IMR-90 (cell line): ENCODE measurements at regions not wholly inside any gene's neighbourhood (a gene's known extent, or its start where the extent isn't known, plus 50 kb on each side); places are given as distances from the start of the nearest gene placed in this dataset.
A peak's percentile ranks its signal among the peaks of the same experiment; 100 is the strongest.

Experiments
- ATAC-seq: fragments of 200-7000 bp; cut with Tn5 transposase; 2 replicates; pipeline ENCODE4 v1.9.1; 2020; ENCODE audit warnings: low read depth, mild to moderate bottlenecking, moderate library complexity
- BruUV-seq: library from RNA; stranded (reverse); fragments of 400-500 nt; replicated peaks from 2 replicates; lab custom pipeline; 2021; lab: Mats Ljungman, UMichigan
- CTCF ChIA-PET: fragments of 300-600 bp; formaldehyde crosslinking; extraction: SDS; loops from one replicate; lab custom pipeline; 2021; ENCODE audit warnings: antibody characterized with exemption; lab: Yijun Ruan, JAX
- POLR2A ChIA-PET: fragments of 300-600 bp; sonication (Branson Sonifier 250); formaldehyde crosslinking; loops from one replicate; lab custom pipeline; 2022; ENCODE audit warnings: antibody characterized with exemption; ENCODE audit not compliant: unreplicated experiment; lab: Charles Lee
- DNase-seq: peaks from one replicate; pipeline ENCODE4 v3.0.0; 2013
- H2AFZ ChIP-seq: replicated peaks from 2 replicates; pipeline ENCODE3; 2013; ENCODE audit warnings: low read length, mild to moderate bottlenecking; ENCODE audit not compliant: poor library complexity
- H2AK5ac ChIP-seq: 2 replicates; pipeline ENCODE4 v1.6.1; 2013; ENCODE audit warnings: low read depth, low read length, inconsistent platforms
- H2AK9ac ChIP-seq: replicated peaks from 2 replicates; pipeline ENCODE3; 2013; ENCODE audit warnings: mild to moderate bottlenecking, low read depth, low read length, moderate library complexity; ENCODE audit not compliant: poor library complexity
- H2BK120ac ChIP-seq: 2 replicates; pipeline ENCODE4 v1.6.1; 2013; ENCODE audit warnings: low read depth, low read length, inconsistent platforms
- H2BK15ac ChIP-seq: 3 replicates; pipeline ENCODE4 v1.6.1; 2013; ENCODE audit warnings: low read depth, low read length, inconsistent platforms
- H2BK20ac ChIP-seq: 2 replicates; pipeline ENCODE4 v1.6.1; 2013; ENCODE audit warnings: low read depth, mild to moderate bottlenecking, inconsistent platforms, low read length, moderate library complexity
- H2BK5ac ChIP-seq: 2 replicates; pipeline ENCODE4 v1.6.1; 2013; ENCODE audit warnings: mild to moderate bottlenecking, low read depth, low read length, inconsistent platforms; ENCODE audit not compliant: poor library complexity, severe bottlenecking
- H3K14ac ChIP-seq: replicated peaks from 2 replicates; pipeline ENCODE4 v1.6.1; 2013; ENCODE audit warnings: low read depth, low read length, inconsistent platforms
- H3K18ac ChIP-seq: 2 replicates; pipeline ENCODE4 v1.6.1; 2013; ENCODE audit warnings: low read depth, low read length, control low read depth
- H3K23ac ChIP-seq: 2 replicates; pipeline ENCODE4 v1.6.1; 2013; ENCODE audit warnings: low read depth, low read length, inconsistent platforms
- H3K27ac ChIP-seq: 2 replicates; pipeline ENCODE4 v1.5.1; 2013; ENCODE audit warnings: mild to moderate bottlenecking, control low read depth, low read length; ENCODE audit not compliant: insufficient read depth
- H3K27me3 ChIP-seq: 2 replicates; pipeline ENCODE4 v1.6.1; 2013; ENCODE audit warnings: low read length; ENCODE audit not compliant: control insufficient read depth, insufficient read depth
- H3K36me3 ChIP-seq: 2 replicates; pipeline ENCODE4 v1.6.1; 2013; ENCODE audit warnings: low read length, mixed read lengths; ENCODE audit not compliant: control insufficient read depth, insufficient read depth
- H3K4ac ChIP-seq: 2 replicates; pipeline ENCODE4 v1.6.1; 2013; ENCODE audit warnings: low read depth, low read length, inconsistent platforms
- H3K4me1 ChIP-seq: 2 replicates; pipeline ENCODE4 v1.6.1; 2013; ENCODE audit warnings: low read length, mixed read lengths; ENCODE audit not compliant: control insufficient read depth, insufficient read depth
- H3K4me2 ChIP-seq: 2 replicates; pipeline ENCODE4 v1.6.1; 2013; ENCODE audit warnings: low read depth, mild to moderate bottlenecking, control low read depth, low read length, moderate library complexity
- H3K4me3 ChIP-seq: 2 replicates; pipeline ENCODE4 v1.5.1; 2013; ENCODE audit warnings: low read depth, mild to moderate bottlenecking, control low read depth, low read length, moderate library complexity; ENCODE audit not compliant: insufficient read depth
- H3K56ac ChIP-seq: 2 replicates; pipeline ENCODE4 v1.6.1; 2013; ENCODE audit warnings: low read length, inconsistent platforms; ENCODE audit not compliant: insufficient read depth; ENCODE audit errors: extremely low read depth
- H3K79me1 ChIP-seq, 2 experiments: 2 replicates each; pipeline ENCODE4 v1.6.1; 2013; ENCODE audit warnings: low read length in 2 of 2, inconsistent platforms in 1 of 2, low read depth in 1 of 2
- H3K9ac ChIP-seq: 2 replicates; pipeline ENCODE4 v1.6.1; 2013; ENCODE audit warnings: low read depth, low read length, control low read depth
- H3K9me1 ChIP-seq: 2 replicates; pipeline ENCODE4 v1.6.1; 2013; ENCODE audit warnings: low read length, inconsistent platforms; ENCODE audit not compliant: insufficient read depth
- H3K9me3 ChIP-seq: 2 replicates; pipeline ENCODE4 v1.6.1; 2013; ENCODE audit warnings: low read length; ENCODE audit not compliant: control insufficient read depth, insufficient read depth
- H4K20me1 ChIP-seq: 2 replicates; pipeline ENCODE4 v1.6.1; 2013; ENCODE audit warnings: low read length, inconsistent platforms; ENCODE audit not compliant: insufficient read depth
- H4K5ac ChIP-seq: 2 replicates; pipeline ENCODE4 v1.6.1; 2013; ENCODE audit warnings: mild to moderate bottlenecking, low read depth, low read length, control low read depth
- H4K8ac ChIP-seq, 2 experiments: 2 replicates each; pipeline ENCODE4 v1.6.1; 2013; ENCODE audit warnings: low read depth in 2 of 2, low read length in 2 of 2, control low read depth in 1 of 2, inconsistent platforms in 1 of 2
- H4K91ac ChIP-seq: 2 replicates; pipeline ENCODE4 v1.6.1; 2013; ENCODE audit warnings: low read depth, low read length, inconsistent platforms; ENCODE audit not compliant: insufficient read depth
- BHLHE40 ChIP-seq: fragments of 150-350 bp; IDR thresholded peaks from 2 replicates; pipeline ENCODE4 v1.6.1; 2016; ENCODE audit warnings: mild to moderate bottlenecking, low read depth, low read length
- CEBPB ChIP-seq: IDR thresholded peaks from 2 replicates; pipeline ENCODE4 v1.6.1; 2012; ENCODE audit warnings: low read depth, low read length, improper control_type of control experiment
- CHD1 ChIP-seq: IDR thresholded peaks from 2 replicates; pipeline ENCODE4 v1.6.1; 2012; ENCODE audit warnings: low read depth, low read length, improper control_type of control experiment
- FOS ChIP-seq: fragments of 150-350 bp; IDR thresholded peaks from 2 replicates; pipeline ENCODE4 v1.6.1; 2016; ENCODE audit warnings: low read depth, low read length
- MAFK ChIP-seq: IDR thresholded peaks from 2 replicates; pipeline ENCODE4 v1.6.1; 2012; ENCODE audit warnings: low read depth, low read length, improper control_type of control experiment
- MAZ ChIP-seq: IDR thresholded peaks from 2 replicates; pipeline ENCODE4 v1.6.1; 2012; ENCODE audit warnings: low read depth, mild to moderate bottlenecking, low read length, improper control_type of control experiment, moderate library complexity, borderline replicate concordance
- MXI1 ChIP-seq: IDR thresholded peaks from 2 replicates; pipeline ENCODE4 v1.6.1; 2012; ENCODE audit warnings: low read depth, mild to moderate bottlenecking, low read length, moderate library complexity, borderline replicate concordance
- NFE2L2 ChIP-seq: fragments of 150-350 bp; IDR thresholded peaks from 2 replicates; pipeline ENCODE4 v1.6.1; 2016; ENCODE audit warnings: low read depth, mild to moderate bottlenecking, low read length
- POLR2A ChIP-seq: IDR thresholded peaks from 2 replicates; pipeline ENCODE4 v1.6.1; 2012; ENCODE audit warnings: mild to moderate bottlenecking, low read depth, low read length
- RAD21 ChIP-seq: IDR thresholded peaks from 2 replicates; pipeline ENCODE4 v1.6.1; 2012; ENCODE audit warnings: low read length, improper control_type of control experiment
- RCOR1 ChIP-seq: IDR thresholded peaks from 2 replicates; pipeline ENCODE4 v1.6.1; 2012; ENCODE audit warnings: mild to moderate bottlenecking, low read length, improper control_type of control experiment; ENCODE audit not compliant: insufficient replicate concordance
- RFX5 ChIP-seq: IDR thresholded peaks from 2 replicates; pipeline ENCODE4 v1.8.0; 2012; ENCODE audit warnings: low read depth, mild to moderate bottlenecking, low read length, moderate library complexity
- SMC3 ChIP-seq: fragments of 150-350 bp; IDR thresholded peaks from 2 replicates; pipeline ENCODE4 v1.6.1; 2016; ENCODE audit warnings: low read depth, mild to moderate bottlenecking, antibody characterized with exemption, low read length, moderate library complexity
- WGBS, 2 experiments: methylation state at CpG; one replicate each; pipeline versions ENCODE4 v1.1.5 to v1.1.7; 2013; ENCODE audit warnings: missing lambda C conversion rate in 2 of 2; ENCODE audit not compliant: insufficient read length in 1 of 2; ENCODE audit errors: extremely low coverage in 2 of 2; 5-methylcytosine and 5-hydroxymethylcytosine counted together
- dilution Hi-C: fragments of 300-500 bp; cut with HindIII; formaldehyde crosslinking; loops from one replicate; pipeline ENCODE4 v1.14.3; 2018; ENCODE audit warnings: low sequenced_read_pairs; ENCODE audit not compliant: unreplicated experiment
- in situ Hi-C: fragments of 300-500 bp; cut with MboI; formaldehyde crosslinking; loops from 3 replicates; pipeline ENCODE4 v1.14.3; 2019; ENCODE audit warnings: low sequenced_read_pairs, inconsistent platforms, mixed read lengths
- intact Hi-C: fragments of 100-400 bp; cut with micrococcal nuclease; formaldehyde crosslinking; loops from 2 replicates; pipeline ENCODE4 v1.10.0; 2022
- TF ChIP-seq, protein P1 (sequence below): fragments of 150-350 bp; IDR thresholded peaks from 2 replicates; pipeline ENCODE4 v1.6.1; 2016; ENCODE audit warnings: low read depth, mild to moderate bottlenecking, low read length, moderate library complexity, borderline replicate concordance
- TF ChIP-seq, protein P2 (sequence below): conservative IDR thresholded peaks from 2 replicates; pipeline ENCODE4 v1.5.1; 2012; ENCODE audit warnings: mild to moderate bottlenecking, low read depth, low read length, improper control_type of control experiment
- TF ChIP-seq, protein P3 (sequence below): fragments of 150-350 bp; IDR thresholded peaks from 2 replicates; pipeline ENCODE4 v1.6.1; 2017; ENCODE audit warnings: mild to moderate bottlenecking, antibody characterized with exemption, low read length, low read depth

DNA sequence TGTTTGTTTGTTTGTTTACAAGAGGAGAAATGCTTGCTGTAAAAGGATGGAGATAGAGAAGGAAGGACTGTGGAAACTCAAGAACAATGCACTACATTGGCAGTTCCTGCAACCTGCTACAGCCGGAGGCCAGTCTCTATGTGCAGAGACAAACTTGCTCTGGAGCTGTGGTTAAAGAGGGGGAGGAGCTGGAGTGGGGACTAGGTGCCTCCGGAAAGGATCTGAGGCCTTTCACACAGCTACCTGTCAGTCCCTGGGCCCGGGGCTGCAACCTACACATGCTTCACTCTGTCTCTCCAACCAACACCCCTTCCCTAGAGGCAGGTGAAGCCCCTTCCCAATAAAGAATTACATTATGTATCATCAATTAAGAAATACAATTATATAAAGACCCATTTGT, 1234.0 kb upstream of the ZEB2 start:
- no TSS peak for BruUV-seq
- no peaks in the 10 kb centered on the region for H3K9me3 ChIP-seq
- H2BK20ac ChIP-seq: no peak overlapping the region
- no peak overlapping the region for H3K4me3 ChIP-seq
- no peak overlapping the region for H3K18ac ChIP-seq
- TF ChIP-seq MAFK (no peak), RFX5 (no peak), MAZ (no peak), POLR2A (no peak), FOS (no peak), RCOR1 (no peak), MXI1 (no peak), RAD21 (no peak), CHD1 (no peak), BHLHE40 (no peak), SMC3 (no peak), CEBPB (no peak), NFE2L2 (no peak)
- TF ChIP-seq, protein P1, sequence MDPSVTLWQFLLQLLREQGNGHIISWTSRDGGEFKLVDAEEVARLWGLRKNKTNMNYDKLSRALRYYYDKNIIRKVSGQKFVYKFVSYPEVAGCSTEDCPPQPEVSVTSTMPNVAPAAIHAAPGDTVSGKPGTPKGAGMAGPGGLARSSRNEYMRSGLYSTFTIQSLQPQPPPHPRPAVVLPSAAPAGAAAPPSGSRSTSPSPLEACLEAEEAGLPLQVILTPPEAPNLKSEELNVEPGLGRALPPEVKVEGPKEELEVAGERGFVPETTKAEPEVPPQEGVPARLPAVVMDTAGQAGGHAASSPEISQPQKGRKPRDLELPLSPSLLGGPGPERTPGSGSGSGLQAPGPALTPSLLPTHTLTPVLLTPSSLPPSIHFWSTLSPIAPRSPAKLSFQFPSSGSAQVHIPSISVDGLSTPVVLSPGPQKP: no peak
- TF ChIP-seq, protein P2, sequence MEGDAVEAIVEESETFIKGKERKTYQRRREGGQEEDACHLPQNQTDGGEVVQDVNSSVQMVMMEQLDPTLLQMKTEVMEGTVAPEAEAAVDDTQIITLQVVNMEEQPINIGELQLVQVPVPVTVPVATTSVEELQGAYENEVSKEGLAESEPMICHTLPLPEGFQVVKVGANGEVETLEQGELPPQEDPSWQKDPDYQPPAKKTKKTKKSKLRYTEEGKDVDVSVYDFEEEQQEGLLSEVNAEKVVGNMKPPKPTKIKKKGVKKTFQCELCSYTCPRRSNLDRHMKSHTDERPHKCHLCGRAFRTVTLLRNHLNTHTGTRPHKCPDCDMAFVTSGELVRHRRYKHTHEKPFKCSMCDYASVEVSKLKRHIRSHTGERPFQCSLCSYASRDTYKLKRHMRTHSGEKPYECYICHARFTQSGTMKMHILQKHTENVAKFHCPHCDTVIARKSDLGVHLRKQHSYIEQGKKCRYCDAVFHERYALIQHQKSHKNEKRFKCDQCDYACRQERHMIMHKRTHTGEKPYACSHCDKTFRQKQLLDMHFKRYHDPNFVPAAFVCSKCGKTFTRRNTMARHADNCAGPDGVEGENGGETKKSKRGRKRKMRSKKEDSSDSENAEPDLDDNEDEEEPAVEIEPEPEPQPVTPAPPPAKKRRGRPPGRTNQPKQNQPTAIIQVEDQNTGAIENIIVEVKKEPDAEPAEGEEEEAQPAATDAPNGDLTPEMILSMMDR: no peak
- TF ChIP-seq, protein P3, sequence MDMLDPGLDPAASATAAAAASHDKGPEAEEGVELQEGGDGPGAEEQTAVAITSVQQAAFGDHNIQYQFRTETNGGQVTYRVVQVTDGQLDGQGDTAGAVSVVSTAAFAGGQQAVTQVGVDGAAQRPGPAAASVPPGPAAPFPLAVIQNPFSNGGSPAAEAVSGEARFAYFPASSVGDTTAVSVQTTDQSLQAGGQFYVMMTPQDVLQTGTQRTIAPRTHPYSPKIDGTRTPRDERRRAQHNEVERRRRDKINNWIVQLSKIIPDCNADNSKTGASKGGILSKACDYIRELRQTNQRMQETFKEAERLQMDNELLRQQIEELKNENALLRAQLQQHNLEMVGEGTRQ: no peak
- H3K27ac ChIP-seq: no peak overlapping the region
- 80% methylated on average over 1 of the region's 3 CpGs; no CpG with 5 or more reads in 1 of the 2 experiments for WGBS, 2 experiments
- no peak overlapping the region for H2AFZ ChIP-seq
- no peak overlapping the region; the same call in 1 of the 2 replicates for H4K5ac ChIP-seq
- no peak overlapping the region for H3K9ac ChIP-seq
- H4K8ac ChIP-seq: no peak overlapping the region
- no peak overlapping the region for H3K4ac ChIP-seq
- no peak overlapping the region for H2BK15ac ChIP-seq
- H3K9me1 ChIP-seq: peaks cover 6% of the 10 kb centered on the region; the same call in 1 of the 2 replicates
- no peak overlapping the region for H3K4me2 ChIP-seq
- peaks cover 15% of the 10 kb centered on the region for H3K4me1 ChIP-seq
- H3K27me3 ChIP-seq: no peaks in the 10 kb centered on the region
- no peaks in the 10 kb centered on the region for H3K36me3 ChIP-seq
- H3K79me1 ChIP-seq: no peaks in the 10 kb centered on the region
- dilution Hi-C loops (no loop called here), intact Hi-C loops (loop anchor here (2.0 to 10.0 kb wide), 5 partner anchors 157 to 1659 kb away; no protein-coding TSS in a partner anchor), in situ Hi-C loops (loop anchor here (5.0 kb wide), 1 partner anchor 1232 kb away; the partner anchor contains the start of gene ZEB2)
- H3K56ac ChIP-seq: no peak overlapping the region
- DNase-seq (no peak), ATAC-seq (no peak)
- H2BK5ac ChIP-seq: no peak overlapping the region
- ChIA-PET CTCF (interaction anchor here (1.5 kb wide), 1 partner anchor 1085 kb away, joined by 3 read pairs; no protein-coding TSS in a partner anchor), POLR2A (no interaction called here)
- H2AK5ac ChIP-seq: 0 out of 2 replicates have a peak overlapping the region, but pooled peaks have one; percentile 21
- no peak overlapping the region for H2AK9ac ChIP-seq
- no peak overlapping the region for H3K23ac ChIP-seq
- no peak overlapping the region for H2BK120ac ChIP-seq
- H3K14ac ChIP-seq: no peak overlapping the region
- H4K20me1 ChIP-seq: no peaks in the 10 kb centered on the region
- H4K91ac ChIP-seq: no peak overlapping the region
